ENCODE measurements at regions not wholly inside any gene's neighbourhood (a gene's known extent, or its start where the extent isn't known, plus 50 kb on each side); places are given as distances from the start of the nearest gene placed in this dataset.

GRCh38 chr7:16234493-16235146, 186.7 kb downstream of the CRPPA start:
- TF ChIP-seq CTCF (conservative IDR thresholded peaks at IDR 0.05; ENCODE audit: low read length), result no peak
- TF ChIP-seq EZH2phosphoT487 (IDR thresholded peaks at IDR 0.05; ENCODE audit: borderline replicate concordance), result no peak
